Neural cell (in vitro differentiated cells): ENCODE measurements at regions not wholly inside any gene's neighbourhood (a gene's known extent, or its start where the extent isn't known, plus 50 kb on each side); places are given as distances from the start of the nearest gene placed in this dataset.

Source experiments
- CTCF ChIP-seq: fragments of 450-650 bp; IDR thresholded peaks from 2 replicates; pipeline ENCODE4 v1.5.1; 2014; ENCODE audit warnings: antibody characterized with exemption, mild to moderate bottlenecking, moderate library complexity; ENCODE audit not compliant: poor library complexity, severe bottlenecking
- EP300 ChIP-seq: fragments of 450-650 bp; conservative IDR thresholded peaks from 2 replicates; pipeline ENCODE4 v1.6.1; 2014; ENCODE audit warnings: antibody characterized with exemption, mild to moderate bottlenecking, moderate library complexity; ENCODE audit not compliant: poor library complexity, severe bottlenecking
- EZH2 ChIP-seq: fragments of 200-600, 300-800 bp; shearing (Covaris generic), sonication (generic); IDR thresholded peaks from 2 replicates; pipeline ENCODE4 v1.6.1; 2014; ENCODE audit warnings: antibody characterized with exemption, low read length, borderline replicate concordance, mild to moderate bottlenecking; ENCODE audit not compliant: insufficient read depth, poor library complexity, severe bottlenecking
- MXI1 ChIP-seq: fragments of 450-650 bp; conservative IDR thresholded peaks from 2 replicates; pipeline ENCODE4 v1.6.1; 2014; ENCODE audit warnings: antibody characterized with exemption, mild to moderate bottlenecking; ENCODE audit not compliant: poor library complexity, severe bottlenecking
- POLR2AphosphoS5 ChIP-seq: IDR thresholded peaks from 2 replicates; pipeline ENCODE4 v1.6.1; 2012
- RAD21 ChIP-seq: fragments of 450-650 bp; conservative IDR thresholded peaks from 2 replicates; pipeline ENCODE4 v1.6.1; 2014; ENCODE audit warnings: antibody characterized with exemption, mild to moderate bottlenecking, moderate library complexity
- SMC3 ChIP-seq: fragments of 450-650 bp; conservative IDR thresholded peaks from 2 replicates; pipeline ENCODE4 v1.6.1; 2014; ENCODE audit warnings: antibody characterized with exemption, mild to moderate bottlenecking, moderate library complexity; ENCODE audit not compliant: poor library complexity
- TAF1 ChIP-seq: IDR thresholded peaks from 2 replicates; pipeline ENCODE4 v1.6.1; 2012; ENCODE audit warnings: low read depth
- TF ChIP-seq, protein P1 (sequence below): IDR thresholded peaks from 2 replicates; pipeline ENCODE4 v1.6.1; 2012; ENCODE audit warnings: borderline replicate concordance

DNA sequence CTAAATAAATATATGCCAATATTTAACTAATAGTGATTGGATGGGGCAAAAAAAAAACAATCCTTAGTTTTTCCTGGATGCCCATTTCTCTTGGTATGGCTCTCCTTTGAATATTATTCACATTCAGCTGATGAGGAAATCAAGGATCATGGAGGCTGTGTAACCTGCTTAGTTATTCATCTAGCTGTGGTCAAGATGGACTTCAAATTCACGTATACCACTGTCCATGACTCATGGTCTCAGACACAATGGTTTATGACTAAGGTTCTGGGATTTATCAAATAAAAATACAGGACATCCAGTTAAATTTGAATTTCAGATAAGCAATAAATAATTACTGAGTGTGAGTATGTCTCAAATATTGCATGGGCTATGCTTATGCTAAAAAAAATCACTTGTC lies 191.5 kb upstream of the CELF2 start:
- TF ChIP-seq CTCF (no peak), EP300 (no peak), POLR2AphosphoS5 (no peak), EZH2 (no peak), TAF1 (no peak), SMC3 (no peak), RAD21 (no peak), MXI1 (no peak)
- TF ChIP-seq, protein P1, sequence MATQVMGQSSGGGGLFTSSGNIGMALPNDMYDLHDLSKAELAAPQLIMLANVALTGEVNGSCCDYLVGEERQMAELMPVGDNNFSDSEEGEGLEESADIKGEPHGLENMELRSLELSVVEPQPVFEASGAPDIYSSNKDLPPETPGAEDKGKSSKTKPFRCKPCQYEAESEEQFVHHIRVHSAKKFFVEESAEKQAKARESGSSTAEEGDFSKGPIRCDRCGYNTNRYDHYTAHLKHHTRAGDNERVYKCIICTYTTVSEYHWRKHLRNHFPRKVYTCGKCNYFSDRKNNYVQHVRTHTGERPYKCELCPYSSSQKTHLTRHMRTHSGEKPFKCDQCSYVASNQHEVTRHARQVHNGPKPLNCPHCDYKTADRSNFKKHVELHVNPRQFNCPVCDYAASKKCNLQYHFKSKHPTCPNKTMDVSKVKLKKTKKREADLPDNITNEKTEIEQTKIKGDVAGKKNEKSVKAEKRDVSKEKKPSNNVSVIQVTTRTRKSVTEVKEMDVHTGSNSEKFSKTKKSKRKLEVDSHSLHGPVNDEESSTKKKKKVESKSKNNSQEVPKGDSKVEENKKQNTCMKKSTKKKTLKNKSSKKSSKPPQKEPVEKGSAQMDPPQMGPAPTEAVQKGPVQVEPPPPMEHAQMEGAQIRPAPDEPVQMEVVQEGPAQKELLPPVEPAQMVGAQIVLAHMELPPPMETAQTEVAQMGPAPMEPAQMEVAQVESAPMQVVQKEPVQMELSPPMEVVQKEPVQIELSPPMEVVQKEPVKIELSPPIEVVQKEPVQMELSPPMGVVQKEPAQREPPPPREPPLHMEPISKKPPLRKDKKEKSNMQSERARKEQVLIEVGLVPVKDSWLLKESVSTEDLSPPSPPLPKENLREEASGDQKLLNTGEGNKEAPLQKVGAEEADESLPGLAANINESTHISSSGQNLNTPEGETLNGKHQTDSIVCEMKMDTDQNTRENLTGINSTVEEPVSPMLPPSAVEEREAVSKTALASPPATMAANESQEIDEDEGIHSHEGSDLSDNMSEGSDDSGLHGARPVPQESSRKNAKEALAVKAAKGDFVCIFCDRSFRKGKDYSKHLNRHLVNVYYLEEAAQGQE = no peak
